Stimulated activated naive CD4-positive, alpha-beta T cell treated with Interleukin-2 at 50 U/mL for 16 hours (primary cell): ENCODE measurements at regions not wholly inside any gene's neighbourhood (a gene's known extent, or its start where the extent isn't known, plus 50 kb on each side); places are given as distances from the start of the nearest gene placed in this dataset.
"Not testable (repeated sequence)": the region's sequence is repeated elsewhere in the genome, so short reads cannot be mapped to it uniquely, and the experiment has no call there.

Source experiments
- DNase-seq: peaks from one replicate; lab custom pipeline; 2025; lab: John Stamatoyannopoulos, UW

DNA sequence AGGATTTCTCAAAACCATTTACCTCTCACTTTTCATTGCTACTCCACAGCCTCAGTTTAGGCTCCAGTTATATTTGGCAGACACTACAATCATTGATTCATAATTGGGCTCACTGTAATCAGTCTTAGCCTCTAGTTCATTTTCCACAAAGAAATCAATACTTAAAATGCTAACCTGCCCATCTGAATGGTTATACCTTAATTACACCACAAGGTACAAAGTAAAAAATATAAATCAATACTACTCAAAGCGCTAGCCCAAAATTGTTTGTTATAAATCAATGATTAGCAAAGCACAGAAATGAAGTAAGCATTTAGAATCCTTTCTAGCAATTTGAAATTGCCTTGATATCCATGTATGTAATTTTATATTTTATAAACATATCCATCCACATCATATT, 222.6 kb upstream of the NDST3 start:
- no peak for DNase-seq

DNA sequence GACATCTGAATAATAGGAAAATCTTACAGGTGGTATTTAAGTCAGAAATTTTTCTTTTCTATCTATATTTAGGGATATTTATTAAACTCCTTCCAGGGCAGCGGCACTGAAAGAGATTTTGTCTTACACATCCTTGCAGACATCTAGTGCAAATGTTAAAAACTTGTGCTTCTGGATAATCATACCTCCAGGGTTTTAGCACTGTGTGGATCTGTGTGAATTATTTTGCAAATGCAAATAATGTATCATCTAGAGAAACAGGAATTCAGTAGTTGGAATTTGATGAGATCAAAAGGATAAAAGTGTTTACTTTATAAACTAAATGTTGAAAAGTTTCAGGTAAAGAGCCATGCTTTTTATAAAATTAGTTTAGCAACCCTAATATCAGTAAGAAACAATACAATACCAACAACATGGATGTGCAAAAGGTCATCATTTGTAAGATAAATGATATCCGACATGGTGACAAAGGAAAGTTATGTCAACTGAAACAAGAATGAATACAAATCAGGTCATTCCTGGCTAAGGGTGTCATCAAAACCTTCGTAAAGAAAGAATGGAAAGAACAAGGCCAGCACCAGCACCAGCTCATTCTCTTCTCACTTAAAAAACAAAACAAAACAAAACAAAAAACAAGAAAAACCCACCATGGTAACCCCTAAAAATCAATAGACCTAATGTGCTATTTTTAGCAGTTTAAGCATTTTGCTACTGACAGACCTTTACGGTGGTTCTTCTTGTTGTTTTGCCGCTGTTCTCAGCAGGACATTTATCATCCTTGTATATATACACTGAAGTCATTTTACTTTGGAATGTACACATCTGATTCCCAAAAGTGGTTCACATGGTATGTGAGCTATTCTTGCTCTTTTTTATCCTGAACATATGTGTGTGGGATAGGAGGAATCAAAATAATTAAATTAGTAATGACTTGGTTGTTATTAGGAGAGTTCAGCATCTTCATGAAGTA, 219.7 kb upstream of the NDST3 start:
- DNase-seq, result no peak

DNA sequence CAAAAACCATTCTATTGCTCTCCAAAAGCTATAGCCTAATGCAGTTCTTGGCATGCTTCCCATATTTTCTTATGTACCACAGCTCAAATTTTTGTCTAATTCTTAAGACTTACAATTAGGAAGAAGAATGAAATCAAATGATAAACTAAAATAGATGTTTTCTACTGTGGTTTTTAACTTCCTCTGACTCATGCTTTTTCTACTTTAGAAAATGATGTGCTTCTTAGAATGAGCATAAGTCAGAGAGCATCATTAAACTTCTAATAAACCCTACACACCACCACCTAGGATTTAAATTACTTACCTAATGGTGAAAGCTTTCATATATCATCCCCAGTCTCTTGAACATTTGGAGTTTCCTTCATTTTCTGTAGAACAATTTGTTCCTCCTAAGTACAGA, 217.0 kb upstream of the NDST3 start:
- DNase-seq, result no peak

DNA sequence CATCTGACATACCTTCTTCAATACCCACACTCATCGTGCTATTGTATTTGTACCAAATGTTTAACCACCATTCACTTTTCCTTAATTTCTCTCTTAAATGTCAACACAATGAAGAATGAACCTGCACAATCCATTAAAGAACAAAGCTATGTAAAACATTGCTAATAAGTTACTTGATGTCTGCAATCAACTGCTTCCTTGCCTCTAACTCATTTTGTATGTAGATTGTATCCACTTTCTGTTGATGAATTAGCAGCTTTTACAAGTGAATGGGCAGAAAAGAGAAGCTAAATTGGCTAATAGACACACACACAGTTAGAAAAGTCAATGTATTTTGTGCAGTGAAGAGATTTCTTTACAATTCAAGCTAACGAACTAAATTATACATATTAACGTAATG, 212.5 kb upstream of the NDST3 start:
- DNase-seq, result no peak

DNA sequence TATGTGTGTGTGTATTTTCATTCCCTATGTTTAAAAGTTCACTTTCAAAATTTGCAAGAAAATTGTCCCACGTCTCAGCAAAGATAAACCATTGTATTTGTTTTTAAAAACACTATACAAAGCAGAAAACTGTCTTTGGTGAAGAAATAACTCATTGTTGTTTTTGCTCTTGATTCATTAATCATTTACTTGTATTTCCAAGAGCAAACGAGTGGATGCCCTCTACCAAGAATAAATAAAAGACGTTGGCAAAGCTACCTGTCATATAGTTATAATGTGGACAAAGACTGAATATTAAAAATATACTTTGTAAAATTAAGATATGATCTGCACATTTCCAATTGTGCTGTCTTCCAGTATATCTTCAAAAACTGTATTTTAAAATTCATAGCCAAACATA, 210.9 kb upstream of the NDST3 start:
- DNase-seq, result no peak

DNA sequence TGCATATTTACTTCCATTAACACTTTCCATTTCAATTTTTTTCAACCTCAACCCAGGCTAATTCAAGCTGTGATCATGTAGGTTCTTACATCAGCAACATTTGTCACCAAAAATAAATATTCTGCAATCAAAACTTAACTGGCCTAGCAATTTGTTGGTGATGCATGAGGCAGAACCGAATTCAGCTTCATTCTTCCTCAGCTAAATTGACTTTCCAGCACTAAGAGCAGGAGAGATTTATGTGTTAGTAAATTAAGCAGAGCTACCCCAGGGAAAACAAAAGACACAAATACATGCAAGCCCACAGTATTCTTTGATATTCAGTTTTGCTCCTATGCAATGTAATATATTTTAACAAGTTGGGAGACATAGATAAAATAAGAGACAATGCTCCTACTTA, 208.7 kb upstream of the NDST3 start:
- DNase-seq, result no peak

DNA sequence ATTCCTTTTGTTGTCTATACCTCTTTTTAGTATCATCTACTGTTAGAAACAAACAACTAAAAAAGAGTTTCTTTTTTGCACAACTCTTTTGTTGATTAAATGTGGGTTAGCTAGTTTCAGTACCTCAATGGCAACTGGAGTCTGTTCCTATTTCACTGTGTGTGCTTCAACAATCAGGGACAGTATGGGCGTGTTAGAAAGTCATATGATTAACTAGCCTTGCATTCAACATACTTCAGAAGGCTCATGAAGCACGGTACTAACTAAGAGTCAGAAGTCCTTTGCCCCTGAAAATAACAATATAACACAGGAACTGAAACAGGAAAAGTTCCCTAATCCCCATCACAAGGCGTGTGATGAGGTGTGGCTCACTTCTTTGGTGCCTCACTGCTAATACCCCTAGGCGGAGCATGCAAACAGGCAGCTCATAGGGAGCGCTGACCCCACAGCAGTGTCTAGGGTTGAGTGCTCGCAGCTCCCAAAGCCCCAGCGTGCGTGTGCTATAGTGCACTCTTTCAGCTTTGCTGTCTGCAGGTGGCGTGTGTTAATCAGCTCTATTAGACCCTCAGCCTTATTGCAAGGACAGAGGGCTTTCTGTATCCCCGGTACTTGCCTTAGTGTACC, 203.1 kb upstream of the NDST3 start:
- DNase-seq, result no peak

DNA sequence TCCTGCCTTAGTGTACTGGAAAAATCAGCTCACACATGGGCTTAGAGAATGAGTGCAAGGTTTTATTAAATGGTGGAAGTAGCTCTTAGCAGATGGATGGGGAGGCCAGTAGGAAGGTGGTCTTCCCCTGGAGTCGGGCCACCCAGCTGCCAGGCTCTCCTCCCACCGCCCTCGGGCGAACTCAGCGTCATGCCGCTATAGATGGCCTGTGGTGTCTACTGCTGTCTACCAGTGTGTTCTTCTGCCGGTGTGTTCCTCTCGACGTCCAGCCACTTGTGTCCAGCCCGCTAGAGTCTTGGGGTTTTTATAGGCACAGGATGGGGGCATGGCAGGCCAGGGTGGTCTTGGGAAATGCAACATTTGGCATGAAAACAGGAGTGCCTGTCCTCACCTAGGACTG, 198.7 kb upstream of the NDST3 start:
- DNase-seq, result no peak

DNA sequence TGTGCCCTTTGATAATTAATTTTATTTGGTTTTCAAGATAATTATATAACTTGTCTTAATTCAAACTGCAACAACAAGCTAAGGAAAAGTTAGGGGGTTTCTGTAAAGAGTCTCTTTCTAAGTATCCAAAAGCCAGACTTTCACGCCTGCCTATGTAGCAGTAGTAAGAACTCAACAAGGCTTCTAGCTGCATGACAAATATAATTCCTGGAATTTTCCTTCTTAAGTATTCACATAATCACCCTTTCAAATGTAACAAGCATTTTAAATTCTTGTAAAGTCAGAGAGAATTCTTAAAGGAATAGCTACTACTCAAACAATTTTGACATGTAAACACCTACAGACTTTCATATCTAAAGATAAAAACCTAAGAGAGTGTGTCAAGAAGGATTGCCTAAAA, 189.7 kb upstream of the NDST3 start:
- DNase-seq, result no peak

DNA sequence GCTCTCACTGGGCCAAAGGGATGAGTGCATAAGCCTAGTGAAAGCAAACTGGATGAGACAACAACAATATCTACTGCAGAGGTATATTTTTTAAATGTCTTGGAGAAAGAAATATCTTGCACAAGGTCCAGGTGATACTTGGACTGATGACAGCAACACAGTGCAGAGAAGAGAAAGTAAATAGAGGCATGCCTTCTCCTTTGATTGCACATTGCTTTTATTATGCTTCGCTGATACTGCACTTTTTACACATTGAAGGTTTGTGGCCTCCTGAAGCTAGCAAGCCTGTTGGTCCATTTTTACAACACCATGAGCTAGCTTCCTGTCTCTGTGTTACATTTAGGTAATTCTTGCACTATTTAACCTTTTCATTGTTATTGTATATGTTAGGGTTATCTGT, 189.0 kb upstream of the NDST3 start:
- no peak for DNase-seq

DNA sequence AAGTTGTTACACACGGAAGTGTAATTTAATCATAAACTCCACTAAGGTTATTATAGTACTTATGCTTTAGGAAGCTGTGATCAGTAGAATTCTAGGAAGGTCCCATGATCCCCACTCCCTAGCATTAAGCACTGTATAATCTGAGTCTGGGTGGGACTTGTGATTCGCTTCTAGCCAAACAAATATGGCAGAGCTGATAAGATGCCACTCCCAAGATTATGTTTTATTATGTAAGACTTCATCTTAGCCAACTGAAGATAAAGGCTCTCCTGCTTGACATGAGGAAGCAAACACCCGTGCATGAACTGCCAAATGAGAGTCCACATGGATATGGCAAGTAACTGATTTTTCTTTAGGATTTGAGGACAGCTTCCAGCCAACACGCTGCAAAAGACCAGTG, 186.4 kb upstream of the NDST3 start:
- DNase-seq, result no peak

DNA sequence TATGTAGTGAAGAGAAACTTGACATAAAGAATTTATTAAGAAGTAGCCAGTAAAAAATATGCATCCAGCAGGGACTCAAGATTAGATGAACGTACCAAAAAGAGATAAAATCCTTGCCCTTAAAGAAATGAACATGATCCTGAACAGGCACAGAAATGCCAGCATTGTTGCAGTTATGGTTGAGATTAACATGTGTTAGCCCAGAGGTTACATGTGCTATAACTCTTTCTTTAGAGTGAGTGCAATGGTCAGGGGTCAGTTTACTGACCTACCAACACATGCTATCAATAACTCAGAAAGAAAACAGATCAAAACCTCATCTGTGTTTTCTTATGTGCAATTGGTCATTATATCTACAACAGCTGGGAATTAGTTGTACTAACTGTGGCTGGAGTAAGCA, 166.1 kb upstream of the NDST3 start:
- no peak for DNase-seq

DNA sequence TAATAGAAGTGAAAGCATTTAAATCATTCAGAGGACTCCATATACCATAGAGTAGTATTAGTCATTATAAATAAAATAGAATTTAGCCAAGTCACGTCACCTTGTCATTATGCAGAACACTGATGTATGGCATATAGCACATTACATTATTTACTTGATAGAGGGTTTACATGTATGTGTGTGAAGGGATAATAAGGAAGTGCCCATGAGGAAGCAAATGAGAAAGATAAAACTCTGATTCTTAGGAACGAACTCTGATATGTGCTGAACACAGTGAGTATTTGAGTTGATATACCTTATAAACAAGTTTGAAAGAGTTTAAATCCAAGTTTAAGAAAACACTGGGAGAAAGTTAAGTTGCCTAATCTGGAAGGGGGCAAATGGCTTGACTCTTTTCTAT, 160.5 kb upstream of the NDST3 start:
- no peak for DNase-seq

DNA sequence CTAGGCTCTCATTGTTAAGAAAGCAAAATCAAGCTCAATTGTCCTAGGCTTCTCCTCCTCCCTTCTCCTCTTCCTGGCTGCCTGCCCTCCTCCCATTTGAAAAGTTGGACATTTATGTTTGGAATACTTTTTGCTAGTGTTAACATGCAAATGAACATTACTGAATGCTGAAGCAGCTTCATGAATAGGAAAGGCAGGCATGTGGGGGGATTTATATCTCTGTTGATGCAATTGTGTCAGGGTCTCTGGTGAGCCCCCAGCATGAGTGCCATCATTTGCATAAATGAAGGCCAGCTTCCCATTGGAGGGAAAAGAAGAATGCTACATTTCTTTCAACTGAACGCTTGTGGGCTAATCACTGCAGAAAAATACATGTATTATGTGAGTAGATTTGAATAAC, 160.1 kb upstream of the NDST3 start:
- DNase-seq, result no peak

DNA sequence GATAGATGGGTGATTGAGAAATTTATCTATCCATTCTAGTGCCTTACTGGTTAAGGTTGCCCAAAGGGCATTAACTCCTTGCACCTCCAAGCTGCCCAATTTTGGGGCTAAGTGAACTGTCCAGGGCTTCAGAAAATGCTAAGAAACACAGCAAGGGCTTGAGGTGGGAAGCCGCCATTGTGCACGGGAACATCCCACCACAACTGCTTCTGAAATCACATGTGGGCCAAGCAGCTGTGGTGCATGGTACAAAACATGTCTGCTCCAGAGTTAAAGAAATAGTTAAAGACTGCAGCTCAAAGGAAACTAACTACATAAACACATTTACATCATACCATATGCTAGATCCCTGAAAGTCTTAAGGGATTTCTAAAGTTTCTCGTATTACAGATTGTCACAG, 144.3 kb upstream of the NDST3 start:
- DNase-seq, result no peak

DNA sequence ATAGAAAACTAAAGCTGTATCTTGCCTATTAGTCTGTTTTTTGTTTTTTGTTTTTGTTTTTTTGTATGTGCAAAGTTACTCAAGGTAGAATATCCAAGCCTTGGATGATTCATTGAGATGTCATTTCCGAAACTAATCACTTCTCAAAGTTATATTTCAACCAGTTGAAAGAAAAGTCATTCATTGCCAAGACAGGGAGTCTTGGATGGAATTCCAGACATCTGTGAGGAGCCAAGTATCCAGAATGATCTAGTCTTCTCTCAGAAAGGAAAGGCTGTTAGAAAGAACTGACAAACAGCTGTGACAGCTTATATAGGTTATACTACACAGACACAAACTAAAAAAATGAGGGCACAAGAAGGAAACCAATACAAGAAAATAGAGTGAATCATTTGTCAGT, 141.1 kb upstream of the NDST3 start:
- no peak for DNase-seq

DNA sequence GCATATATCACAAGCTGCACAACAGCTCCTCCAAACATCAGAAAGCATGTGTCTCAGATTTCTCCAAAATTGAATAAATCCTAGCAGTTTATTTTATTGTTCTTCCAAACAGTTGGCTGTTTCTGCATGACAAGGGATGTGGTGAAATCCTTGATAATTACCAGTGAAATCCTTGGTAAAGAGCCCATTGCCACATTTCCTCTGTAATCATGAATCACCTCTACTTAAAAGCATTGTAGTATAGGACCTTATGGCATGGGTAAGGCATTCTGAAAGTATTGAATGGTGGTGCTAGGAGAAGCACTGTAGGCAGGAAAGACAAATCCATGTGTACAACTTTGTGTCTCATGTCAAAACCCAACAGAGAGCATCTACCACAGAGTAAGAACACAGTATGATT, 135.8 kb upstream of the NDST3 start:
- no peak for DNase-seq

DNA sequence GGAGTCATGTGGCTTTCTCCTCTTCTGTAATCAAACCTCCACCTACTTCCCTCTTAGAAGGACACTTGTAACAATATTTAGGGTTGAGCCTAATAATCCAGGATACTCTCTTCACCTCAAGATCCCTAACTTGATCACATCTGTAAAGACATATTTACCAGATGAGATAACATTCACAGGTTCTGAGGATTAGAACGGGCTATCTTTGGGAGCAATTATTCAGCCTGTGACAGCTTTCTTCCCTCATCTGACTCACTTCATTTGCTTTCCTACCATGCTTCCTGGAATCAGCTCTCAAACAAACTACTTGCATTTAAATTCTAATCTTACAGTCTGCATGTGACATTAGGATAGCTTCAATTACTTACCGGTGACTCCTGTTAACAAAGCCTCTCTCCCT, 133.5 kb upstream of the NDST3 start:
- DNase-seq, result no peak

DNA sequence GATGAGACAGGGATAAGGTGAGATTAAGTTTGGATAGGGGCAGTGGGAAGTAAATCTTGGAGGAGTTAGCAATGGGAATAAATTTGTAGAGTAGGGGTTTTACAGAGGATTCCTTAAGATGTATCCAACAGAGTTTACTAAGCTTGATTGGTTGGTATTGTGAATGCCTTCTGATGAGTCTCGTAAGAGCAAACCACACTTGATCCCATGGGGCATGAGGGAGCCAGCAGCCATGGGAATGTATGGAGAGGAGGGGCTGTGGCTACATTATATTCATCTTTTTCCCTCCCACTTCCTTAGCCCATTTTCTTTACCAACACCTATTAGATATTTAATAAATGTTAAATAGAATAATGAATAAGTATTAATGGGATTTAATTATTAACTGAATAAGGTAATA, 126.6 kb upstream of the NDST3 start:
- no peak for DNase-seq

DNA sequence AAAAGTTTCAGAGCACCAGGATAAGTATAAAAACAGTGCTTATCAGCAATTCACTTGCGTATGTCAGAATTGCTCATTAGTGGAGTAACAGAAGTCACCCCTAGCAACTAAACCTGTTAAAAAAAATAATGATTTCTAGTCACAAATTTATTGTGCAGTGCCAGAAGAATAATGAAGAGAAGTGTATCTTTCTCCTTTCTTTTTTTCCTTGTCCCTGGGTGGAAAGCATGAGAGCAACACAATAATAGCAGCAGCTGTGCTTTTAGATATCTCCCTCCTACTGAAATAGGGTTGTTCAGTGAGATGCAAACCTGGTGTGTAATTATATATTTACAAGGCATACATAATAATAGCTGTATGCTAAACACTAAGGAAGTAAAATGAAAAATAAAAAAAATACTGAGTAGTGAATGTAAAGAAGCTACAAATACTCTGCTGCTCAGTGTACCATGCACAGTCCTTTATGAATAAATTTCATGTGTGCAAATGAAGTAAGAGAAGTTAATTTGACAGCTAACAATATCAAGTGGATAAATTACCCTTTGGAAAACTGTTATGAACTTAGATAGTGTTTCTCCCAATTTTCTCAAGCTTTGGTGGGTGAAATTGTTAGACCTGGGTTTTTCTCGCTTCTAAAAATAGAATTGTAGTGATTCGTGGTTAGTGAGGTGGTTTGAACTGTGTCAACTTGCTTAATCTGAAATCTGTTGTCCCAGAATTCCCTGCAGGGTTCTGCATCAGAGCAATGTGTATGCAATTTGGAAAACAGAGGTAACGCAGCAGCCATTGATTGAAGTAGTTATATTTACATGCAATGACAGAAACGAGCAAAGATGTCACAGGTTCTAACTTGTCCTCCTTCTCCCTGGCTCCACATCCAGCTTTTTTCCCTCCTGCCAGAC, 125.7 kb upstream of the NDST3 start:
- no peak for DNase-seq

DNA sequence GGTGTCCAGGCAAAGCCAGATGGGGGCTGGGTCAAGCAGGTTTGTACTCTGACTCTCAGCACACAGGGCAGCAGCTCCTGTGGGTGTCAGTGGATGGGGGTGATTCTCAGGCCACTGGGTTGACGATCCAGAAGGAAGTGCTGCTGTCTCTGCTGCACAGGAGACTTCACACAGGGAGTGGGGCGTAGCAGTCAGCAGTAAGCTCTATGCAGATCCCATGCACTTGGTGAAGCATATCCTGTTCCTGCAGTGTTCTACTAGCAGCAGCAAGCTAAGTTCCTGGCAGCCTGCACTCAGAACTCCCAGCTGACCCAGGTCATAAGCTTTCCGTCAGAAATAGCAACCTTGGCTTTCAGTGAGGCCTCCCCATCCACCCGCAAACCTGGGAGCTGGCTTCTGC, 117.6 kb upstream of the NDST3 start:
- no peak for DNase-seq

DNA sequence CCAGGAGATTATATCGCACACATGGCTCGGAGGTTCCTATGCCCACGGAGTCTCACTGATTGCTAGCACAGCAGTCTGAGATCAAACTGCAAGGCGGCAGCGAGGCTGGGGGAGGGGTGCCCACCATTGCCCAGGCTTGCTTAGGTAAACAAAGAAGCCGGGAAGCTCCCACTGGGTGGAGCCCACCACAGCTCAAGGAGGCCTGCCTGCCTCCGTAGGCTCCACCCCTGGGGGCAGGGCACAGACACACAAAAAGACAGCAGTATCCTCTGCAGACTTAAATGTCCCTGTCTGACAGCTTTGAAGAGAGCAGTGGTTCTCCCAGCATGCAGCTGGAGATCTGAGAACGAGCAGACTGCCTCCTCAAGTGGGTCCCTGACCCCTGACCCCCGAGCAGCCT, 112.0 kb upstream of the NDST3 start:
- DNase-seq, result not testable (repeated sequence)

DNA sequence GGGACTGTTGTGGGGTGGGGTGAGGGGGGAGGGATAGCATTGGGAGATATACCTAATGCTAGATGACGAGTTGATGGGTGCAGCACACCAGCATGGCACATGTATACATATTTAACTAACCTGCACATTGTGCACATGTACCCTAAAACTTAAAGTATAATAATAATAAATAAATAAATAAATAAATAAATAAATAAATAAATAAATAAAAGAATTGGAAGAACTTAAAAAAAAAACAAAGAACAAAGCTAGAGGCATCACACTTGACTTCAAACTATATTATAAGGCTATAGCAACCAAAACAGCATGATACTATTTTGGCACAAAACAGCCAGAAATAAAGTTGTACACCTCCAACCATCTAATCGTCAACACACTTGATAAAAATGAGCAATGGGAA, 106.5 kb upstream of the NDST3 start:
- not testable (repeated sequence) for DNase-seq
